NOMO-1 (cell line): ENCODE measurements at regions not wholly inside any gene's neighbourhood (a gene's known extent, or its start where the extent isn't known, plus 50 kb on each side); places are given as distances from the start of the nearest gene placed in this dataset.
"Not testable (repeated sequence)": the region's sequence is repeated elsewhere in the genome, so short reads cannot be mapped to it uniquely, and the experiment has no call there.

Experiments used
- DNase-seq, 2 experiments: peaks; one replicate each; lab custom pipeline; 2025; ENCODE audit not compliant: unreplicated experiment in 2 of 2; lab: John Stamatoyannopoulos, UW

GRCh38 chr6:167559675-167560479 is 235.0 kb downstream of the TTLL2 start:
- no peak for DNase-seq

DNA sequence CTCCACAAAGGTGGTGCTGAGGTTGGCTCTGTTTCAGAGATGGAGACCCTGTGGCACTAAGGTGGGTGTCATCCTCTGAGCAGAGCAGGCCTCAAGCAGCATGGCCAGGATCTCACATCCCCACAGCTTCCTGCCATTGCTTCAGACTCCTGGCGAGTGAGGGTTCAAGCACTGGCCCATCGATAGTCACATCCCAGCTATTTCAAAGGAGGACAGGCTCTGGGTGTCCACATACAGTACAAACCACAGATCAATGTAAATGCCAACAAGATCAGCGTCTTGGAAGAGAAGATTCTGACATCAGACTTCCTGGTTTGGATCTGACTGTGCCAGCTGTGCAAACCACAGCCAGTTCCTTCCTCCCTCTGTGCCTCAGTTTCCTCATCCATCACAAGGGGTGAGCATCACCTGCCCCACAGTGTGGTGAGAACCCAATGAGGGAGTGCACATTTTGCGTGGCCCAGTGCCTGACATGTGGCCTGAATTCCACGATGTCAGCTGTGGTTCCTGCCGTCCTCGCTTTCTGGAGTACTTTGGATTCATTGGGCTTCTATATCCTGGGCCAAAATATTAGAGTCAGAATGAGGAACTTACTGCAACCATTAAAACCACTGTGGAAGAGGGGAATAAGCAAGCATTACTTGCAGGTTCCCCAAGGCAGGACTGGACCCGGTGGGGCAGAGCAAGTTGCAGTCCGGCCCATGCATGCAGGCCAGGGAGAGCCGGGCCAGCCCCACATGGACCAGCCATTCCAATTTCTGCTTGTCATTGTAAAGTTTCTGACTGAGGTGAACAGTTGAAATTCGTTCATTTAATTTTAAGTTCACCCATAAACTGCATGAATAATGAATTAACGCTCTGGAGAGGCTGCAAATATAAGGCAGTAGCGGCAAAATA is 236.0 kb downstream of the TTLL2 start:
- no peak for DNase-seq

GRCh38 chr6:167562862-167563261 is 238.0 kb downstream of the TTLL2 start:
- DNase-seq, result not testable (repeated sequence)

DNA sequence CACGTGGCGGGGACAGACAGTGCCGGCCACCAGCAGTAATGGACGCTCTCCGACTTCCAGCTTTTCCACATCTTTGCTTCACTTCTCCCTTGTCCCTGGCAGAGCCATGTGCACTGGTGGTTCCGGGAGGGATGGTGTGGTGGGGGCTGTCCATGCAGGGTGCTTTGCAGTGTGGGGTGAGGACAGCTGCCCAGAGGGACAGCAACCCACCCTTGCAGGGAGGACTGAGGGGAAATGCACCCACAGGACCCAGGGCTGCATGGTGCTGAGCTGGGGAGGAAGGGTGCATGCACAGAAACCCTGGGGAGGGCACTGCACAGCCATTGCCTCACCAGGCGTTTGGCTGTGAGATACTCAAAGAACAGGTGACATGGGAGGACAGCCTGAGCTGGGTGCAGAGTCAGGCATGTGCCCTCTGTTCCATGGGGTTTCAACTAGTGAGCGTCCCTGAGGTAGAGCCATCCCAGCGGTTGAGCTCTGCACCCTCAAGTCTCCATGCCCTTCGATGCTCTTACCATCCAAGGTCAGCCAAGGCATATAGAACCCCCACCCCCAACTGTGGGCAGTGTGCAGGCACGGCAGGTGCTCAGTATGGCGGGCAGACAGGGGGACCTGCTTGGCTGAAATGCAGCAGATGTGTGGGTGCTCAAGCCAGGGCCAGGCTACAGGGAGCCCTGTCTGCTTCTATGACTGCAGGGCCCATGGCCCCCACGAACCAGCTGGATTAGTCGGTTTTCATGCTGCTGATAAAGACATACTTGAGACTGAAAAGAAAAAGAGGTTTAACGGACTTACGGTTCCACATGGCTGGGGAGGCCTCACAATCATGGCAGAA is 239.7 kb downstream of the TTLL2 start:
- no peak for DNase-seq

GRCh38 chr6:167565388-167565787 is 240.5 kb downstream of the TTLL2 start:
- DNase-seq, result no peak

DNA sequence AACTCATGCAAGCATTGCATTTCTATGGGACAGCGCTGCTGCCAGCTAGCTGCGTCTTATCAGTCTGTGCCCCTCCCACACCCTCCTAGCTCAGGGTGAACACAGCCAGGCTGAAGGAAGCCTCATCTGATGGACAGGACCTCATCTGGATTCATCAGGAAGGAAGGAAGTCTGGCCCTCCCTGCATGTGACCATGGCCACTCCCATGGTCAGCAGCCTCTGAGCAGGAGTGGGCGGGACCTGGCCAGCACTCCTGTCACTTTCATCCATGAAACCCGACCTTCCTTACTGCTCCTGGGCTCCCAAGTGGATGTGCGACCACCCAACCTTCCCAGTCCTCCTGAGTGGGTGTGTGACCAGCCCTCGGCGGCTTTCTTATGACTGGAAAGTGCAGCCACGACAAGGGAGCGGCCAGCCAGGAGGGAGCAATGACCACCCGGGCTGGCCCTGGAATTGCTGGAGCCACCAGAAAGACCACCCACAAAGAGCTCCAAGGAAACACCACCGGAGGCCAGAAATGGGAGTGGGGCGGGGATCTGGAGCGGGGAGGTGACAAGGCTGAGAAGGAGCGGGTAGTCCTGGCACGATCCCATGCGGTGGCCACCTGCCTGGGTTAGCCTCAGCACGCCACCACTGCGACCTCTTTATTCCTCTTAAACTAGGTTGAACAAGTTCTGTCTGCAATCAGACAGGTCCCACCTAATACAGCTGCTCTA is 241.2 kb downstream of the TTLL2 start:
- DNase-seq, result no peak

DNA sequence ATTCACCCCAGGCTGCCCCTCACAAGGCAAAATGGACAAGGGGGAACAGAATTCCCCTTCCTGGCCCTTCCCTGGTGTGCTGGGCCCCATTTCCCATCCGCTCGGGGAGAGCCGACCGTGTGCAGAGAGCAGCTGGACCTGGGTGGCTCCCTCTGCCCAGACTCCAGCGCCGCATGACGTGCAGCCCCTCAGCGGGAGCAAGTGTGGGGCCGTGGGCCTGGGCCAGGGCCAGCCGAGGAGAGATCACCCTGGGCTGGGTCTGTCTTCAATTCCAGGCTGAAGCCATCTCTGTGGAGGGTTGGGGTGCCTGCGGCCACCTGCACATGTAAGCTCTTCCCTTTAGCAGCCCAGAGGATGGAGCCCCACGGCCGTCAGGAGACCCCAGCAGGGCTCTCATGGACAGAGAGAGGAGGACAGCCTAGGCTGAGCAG is 241.8 kb downstream of the TTLL2 start:
- DNase-seq, result no peak

- no peak for DNase-seq
Observed at GRCh38 chr6:167567142-167568033, 242.5 kb downstream of the TTLL2 start.

DNA sequence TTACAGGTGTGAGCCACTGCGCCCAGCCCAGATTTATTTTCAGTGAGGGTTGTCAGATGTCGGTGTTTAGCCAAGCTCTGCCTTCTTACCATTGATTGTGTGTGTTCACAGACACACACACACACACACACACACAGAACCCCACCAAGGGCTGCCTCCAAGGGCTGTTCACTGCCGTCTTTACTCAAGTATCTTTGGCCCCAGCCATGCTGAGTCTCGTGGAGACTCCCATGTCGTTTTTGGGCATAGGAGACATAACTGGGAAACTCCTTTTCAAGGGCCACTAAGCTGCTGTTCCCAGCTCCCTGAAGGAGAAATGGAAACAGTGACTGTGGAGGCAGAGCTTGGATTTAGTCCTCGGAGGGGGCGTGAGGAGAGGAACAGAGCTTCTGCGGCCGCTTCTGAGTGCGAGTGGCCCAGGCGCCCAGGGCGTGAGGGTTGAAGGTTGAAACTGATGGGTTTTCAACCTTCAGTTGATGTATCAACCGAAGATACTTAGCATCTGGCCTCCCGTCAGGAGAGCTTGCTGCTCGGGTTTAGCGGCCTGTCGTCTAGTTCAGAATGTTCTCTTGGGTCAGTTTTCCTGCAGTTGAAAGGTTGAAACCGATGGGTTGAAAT is 243.6 kb downstream of the TTLL2 start:
- DNase-seq, result no peak

DNA sequence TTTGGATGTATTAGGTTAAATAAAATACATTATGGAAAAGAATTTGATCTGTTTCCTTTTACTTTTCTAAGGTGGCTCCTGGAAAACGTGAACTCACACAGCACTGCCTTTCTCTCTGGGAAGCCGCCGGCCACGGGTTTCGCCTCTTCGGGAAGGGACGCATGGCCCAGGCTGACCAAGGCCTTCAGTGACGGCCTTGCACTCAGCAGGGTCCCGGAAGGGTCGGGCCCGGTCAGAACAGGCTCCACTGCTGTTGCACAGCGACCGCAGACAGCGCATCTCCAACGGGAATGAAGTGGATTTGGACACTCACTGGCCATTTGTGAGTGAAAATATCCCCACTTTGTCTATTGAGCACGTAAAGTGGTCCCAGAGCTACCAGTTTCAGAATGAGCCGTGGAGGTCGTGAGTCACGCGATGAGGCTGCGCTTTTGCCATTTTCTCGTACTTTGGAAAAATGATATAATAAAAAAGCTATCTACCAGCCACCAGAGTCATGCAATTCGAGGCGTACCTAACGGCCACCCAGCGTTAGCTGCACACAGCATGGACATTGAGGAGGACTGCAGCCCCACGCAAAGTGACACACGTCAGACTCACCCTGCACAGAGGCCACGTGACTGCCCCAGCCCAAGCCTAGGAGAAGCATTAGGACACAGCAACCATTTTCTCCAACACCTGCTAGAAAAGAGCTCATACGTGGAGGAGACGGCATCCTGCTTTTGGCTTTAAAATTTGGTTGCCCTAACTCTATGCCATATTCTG is 244.3 kb downstream of the TTLL2 start:
- DNase-seq, result no peak

DNA sequence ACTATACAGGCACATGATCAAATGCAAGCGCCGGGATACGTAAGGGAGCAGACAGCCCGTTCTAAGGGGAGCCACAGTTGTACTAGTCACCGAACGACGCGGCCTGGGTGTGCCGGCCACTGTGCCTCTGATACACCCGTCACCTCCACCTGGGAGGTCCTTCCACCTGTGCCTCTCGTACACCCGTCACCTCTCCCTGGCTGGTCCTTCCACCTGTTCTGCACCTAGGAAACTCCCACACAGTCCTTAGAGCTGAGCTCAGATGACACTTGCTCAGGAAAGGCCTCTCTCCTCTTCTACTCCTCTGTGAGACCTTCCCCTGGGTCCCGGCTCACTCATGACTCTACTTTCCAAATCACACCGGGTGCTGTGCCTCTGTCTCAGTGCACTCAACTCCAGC is 245.0 kb downstream of the TTLL2 start:
- no peak for DNase-seq

DNA sequence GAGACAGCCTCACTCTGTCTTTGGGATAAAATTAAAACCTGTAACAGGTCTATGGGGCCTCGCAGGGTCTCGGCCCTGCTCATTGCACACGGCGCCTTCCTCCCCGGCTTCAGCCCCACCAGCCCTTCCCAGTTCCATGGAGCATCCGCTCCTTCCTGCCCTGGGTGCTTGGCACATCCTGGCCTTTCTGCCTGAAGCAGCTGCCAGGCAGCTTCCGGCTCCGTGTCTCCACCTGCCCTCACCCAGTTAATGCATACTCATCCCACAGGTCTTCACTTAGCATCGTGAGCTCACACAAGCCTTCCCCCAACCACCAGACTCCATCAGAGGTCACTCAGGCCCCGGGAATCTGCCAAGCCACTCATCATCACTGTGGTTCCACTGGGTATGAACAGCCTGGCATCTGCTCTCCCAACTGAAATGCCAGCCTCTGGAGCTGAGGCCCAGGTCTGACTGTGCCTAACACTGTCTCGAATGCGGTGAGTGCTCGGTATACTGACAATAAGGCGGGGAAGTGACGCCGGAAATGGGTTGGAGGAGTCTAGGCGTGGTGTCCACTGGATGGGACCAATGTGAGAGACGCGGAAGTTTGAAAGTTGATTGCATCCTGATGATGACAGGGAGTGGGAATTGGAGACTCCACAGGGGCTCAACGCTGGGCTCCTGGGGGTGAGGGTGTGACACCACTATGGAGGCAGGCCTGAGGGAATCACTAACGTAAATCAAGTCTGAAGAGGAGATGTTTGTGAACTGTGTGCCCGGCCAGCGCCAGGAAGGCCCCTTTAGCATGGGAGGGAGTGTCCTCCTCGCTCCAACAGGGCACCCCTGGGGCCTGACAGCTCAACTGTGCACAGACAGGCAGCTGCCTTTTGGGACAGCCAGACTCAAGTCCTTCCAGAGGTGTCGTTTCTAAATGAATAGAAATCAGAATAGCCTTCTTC is 245.8 kb downstream of the TTLL2 start:
- DNase-seq, result no peak

GRCh38 chr6:167571550-167571949 is 246.7 kb downstream of the TTLL2 start:
- no peak for DNase-seq

DNA sequence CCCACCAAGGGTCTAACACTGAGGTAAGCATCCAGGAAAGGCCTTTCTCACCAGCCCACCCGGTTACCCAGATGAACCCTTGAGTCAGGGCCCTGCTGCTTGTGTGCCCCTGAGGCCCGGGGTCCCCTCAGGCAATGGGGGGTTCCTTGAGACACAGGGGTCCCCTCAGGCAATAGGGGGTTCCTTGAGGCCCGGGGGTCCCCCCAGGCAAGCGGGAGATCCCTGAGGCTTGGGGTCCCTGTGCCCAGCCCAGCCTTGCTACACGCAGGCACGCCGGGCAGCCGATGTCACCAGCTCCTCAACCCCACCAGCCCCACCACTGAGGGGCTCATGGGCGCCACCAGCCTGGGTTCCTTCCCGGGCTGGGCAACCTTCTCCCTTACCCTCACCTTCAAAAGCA is 247.2 kb downstream of the TTLL2 start:
- no peak for DNase-seq

GRCh38 chr6:167572841-167573271 is 248.0 kb downstream of the TTLL2 start:
- no peak for DNase-seq

DNA sequence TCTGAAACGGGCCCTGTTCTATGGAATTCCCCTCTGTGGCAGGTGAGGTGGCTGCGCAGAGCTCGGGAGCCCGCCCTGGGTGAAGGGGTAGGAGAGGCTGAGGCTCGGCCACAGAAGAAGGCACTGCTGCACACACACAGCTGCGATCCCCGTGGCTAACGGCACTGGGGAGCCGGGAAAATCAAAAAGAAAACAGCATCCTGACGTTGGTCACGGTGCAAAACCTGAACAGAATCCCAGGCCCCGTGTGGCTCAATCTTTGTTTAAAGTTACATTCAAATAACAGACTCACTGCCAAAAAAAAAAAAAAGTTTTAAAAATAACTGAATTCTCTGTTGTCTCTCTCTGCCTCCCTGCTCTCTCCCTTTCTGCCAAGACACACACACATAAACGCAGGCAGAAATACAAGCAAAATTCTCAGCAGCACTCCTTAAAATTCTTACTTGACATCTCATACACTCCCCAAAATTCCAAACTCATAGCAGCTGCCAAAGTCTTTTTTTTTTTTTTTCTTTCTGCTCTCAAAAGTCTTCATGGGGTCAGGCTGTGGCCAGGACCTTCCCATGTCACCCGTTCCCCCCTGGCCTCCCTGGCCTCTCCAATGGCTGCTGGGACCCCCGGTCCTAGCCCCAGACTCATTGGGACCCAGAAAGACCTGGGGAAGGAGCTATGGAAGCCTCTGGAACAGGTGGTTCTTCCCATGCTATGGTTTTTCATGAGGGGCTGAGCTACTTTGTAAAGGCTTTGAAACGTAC is 248.8 kb downstream of the TTLL2 start:
- no peak for DNase-seq
